ENCODE measurements at regions not wholly inside any gene's neighbourhood (a gene's known extent, or its start where the extent isn't known, plus 50 kb on each side); places are given as distances from the start of the nearest gene placed in this dataset.
A peak's percentile ranks its signal among the peaks of the same experiment; 100 is the strongest.

DNA sequence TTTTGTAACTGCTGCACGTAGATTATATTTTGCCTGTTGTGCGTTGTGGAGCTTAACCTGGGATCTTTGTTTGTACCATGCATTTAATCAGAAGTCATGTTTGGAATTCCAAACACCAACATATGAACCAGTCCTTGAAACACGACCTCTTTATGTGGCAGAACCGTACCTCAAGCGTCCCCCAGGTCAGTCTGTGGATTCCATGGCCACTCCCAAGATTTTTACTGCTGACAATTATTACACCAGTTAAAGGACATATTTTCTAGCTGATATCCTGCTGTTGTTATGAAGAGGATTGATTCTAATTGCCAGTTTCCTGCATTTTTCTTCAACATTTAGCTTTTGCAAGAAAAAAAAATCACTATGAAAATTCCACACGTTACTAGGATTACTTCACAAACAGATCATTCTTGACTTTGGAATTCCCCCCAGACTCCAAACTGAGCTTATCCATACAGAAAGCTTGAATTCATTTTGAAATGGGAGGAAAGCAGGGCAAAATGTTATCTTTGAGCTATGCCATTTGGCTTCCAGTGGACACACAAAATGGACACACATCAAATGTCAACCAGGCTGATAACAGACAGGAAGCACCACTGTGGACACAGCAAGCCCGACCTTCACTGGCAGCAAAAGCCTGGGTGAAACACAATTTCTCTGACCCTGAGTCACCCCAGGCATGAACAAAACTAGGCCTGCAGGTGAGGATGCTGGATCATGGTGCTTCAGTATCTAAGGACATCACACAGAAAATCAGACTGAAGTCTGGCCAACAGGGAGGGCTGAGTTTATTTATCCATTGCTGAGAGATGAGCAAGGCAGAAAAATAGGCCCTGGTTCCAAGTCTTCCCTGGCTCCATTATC, 542.9 kb upstream of the JAG1 start:
- FAIRE-seq (peak; percentile 62), DNase-seq (ENCODE audit: low read depth) (peak; percentile 73)
- Histone ChIP-seq H3K4me1 (ENCODE audit: insufficient read depth, low read length) (peaks cover 16% of the 10 kb centered on the region), H4K20me1 (ENCODE audit: insufficient read depth, low read length) (no peaks in the 10 kb centered on the region), H3K27me3 (ENCODE audit: insufficient read depth, low read length) (no peaks in the 10 kb centered on the region), H3K9ac (ENCODE audit: low read length) (peak overlapping the region; percentile 45), H3K36me3 (ENCODE audit: insufficient read depth, low read length) (no peaks in the 10 kb centered on the region), H2AFZ (ENCODE audit: low read depth, low read length) (no peak overlapping the region), H3K27ac (ENCODE audit: low read depth, low read length) (peak overlapping the region; percentile 77), H3K9me3 (ENCODE audit: insufficient read depth, low read depth, low read length) (no peaks in the 10 kb centered on the region), H3K79me2 (ENCODE audit: insufficient read depth, low read length) (no peaks in the 10 kb centered on the region), H3K4me2 (ENCODE audit: low read length) (peak overlapping the region; percentile 37), H3K4me3 (ENCODE audit: insufficient read depth, low read depth, low read length) (no peak overlapping the region)
- no peak for TF ChIP-seq CTCF (IDR thresholded peaks at IDR 0.05; ENCODE audit: insufficient read depth, low read depth, low read length)
- no peak for TF ChIP-seq EZH2 (IDR thresholded peaks at IDR 0.05; ENCODE audit: insufficient read depth, low read length)
- Mint-ChIP-seq H3K27me3 (ENCODE audit: low read depth, unreplicated experiment) (no peaks in the 10 kb centered on the region), H3K36me3 (ENCODE audit: low read depth, unreplicated experiment) (no peaks in the 10 kb centered on the region), H3K27ac (ENCODE audit: unreplicated experiment) (peak overlapping the region; percentile 68), H3K4me1 (ENCODE audit: low read depth, unreplicated experiment) (peaks cover 35% of the 10 kb centered on the region), H3K9me3 (ENCODE audit: unreplicated experiment) (no peaks in the 10 kb centered on the region), H3K4me3 (ENCODE audit: unreplicated experiment) (no peak overlapping the region)

GRCh38 chr20:11217326-11218172, 543.8 kb upstream of the JAG1 start:
- H3K4me1 Mint-ChIP-seq (ENCODE audit: low read depth, unreplicated experiment) = peaks cover 29% of the 10 kb centered on the region
- Histone ChIP-seq H3K9me3 (ENCODE audit: insufficient read depth, low read depth, low read length) (no peaks in the 10 kb centered on the region), H3K27ac (ENCODE audit: low read depth, low read length) (peak overlapping the region; percentile 77), H3K36me3 (ENCODE audit: insufficient read depth, low read length) (no peaks in the 10 kb centered on the region), H3K4me1 (ENCODE audit: insufficient read depth, low read length) (peaks cover 16% of the 10 kb centered on the region), H3K9ac (ENCODE audit: low read length) (peak overlapping the region; percentile 45), H3K79me2 (ENCODE audit: insufficient read depth, low read length) (no peaks in the 10 kb centered on the region), H3K4me2 (ENCODE audit: low read length) (peak overlapping the region; percentile 37), H4K20me1 (ENCODE audit: insufficient read depth, low read length) (no peaks in the 10 kb centered on the region), H3K4me3 (ENCODE audit: insufficient read depth, low read depth, low read length) (no peak overlapping the region), H2AFZ (ENCODE audit: low read depth, low read length) (no peak overlapping the region), H3K27me3 (ENCODE audit: insufficient read depth, low read length) (no peaks in the 10 kb centered on the region)
- no peak for FAIRE-seq
- TF ChIP-seq EZH2 (IDR thresholded peaks at IDR 0.05; ENCODE audit: insufficient read depth, low read length) = no peak
- TF ChIP-seq CTCF (IDR thresholded peaks at IDR 0.05; ENCODE audit: insufficient read depth, low read depth, low read length) = no peak
- no peaks in the 10 kb centered on the region for H3K36me3 Mint-ChIP-seq (ENCODE audit: low read depth, unreplicated experiment)
- H3K4me3 Mint-ChIP-seq (ENCODE audit: unreplicated experiment) = no peak overlapping the region
- peak; percentile 42 for DNase-seq (ENCODE audit: low read depth)
- no peaks in the 10 kb centered on the region for H3K27me3 Mint-ChIP-seq (ENCODE audit: low read depth, unreplicated experiment)
- peak overlapping the region; percentile 64 for H3K27ac Mint-ChIP-seq (ENCODE audit: unreplicated experiment)
- H3K9me3 Mint-ChIP-seq (ENCODE audit: unreplicated experiment) = no peaks in the 10 kb centered on the region
